NCI-H2227 (cell line): ENCODE measurements at regions not wholly inside any gene's neighbourhood (a gene's known extent, or its start where the extent isn't known, plus 50 kb on each side); places are given as distances from the start of the nearest gene placed in this dataset.
"Not testable (repeated sequence)": the region's sequence is repeated elsewhere in the genome, so short reads cannot be mapped to it uniquely, and the experiment has no call there.

Experiments
- DNase-seq: peaks from one replicate; lab custom pipeline; 2025; ENCODE audit not compliant: unreplicated experiment; lab: John Stamatoyannopoulos, UW

DNA sequence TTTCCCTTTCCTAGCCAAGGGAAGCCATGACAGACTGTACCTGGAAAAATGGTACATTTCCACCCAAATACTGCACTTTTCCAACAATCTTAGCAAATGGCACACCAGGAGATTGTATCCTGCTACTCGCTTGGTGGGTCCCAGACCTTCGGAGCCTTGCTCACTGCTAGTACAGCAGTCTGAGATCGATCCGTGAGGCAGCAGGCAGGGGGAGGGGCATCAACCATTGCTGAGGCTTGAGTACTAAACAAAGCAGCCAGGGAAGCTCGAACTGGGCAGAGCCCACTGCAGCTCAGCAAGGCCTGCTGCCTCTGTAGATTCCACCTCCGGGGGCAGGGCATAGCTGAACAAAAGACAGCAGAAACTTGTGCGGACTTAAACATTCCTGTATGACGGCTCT lies 218.8 kb downstream of the LRIG3 start:
- DNase-seq = no peak

DNA sequence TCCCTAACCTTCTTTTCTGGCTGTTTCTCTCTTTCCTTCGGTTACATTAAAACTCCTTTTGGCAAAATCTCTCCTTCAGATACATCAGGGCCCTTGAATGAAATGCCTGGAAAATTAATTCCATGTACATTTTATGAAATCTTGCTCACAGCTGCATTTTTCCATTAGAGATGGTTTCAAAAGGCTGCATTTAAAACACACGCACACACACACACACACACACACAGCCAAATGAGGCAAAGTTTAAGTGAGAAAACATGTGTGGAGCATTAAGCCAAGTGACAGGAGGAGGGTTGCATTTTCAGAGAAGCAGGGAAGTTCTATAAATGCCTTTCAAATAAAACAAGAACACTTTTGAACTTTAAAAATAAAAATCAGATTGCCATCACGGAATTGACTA lies 216.4 kb downstream of the LRIG3 start:
- DNase-seq = no peak

DNA sequence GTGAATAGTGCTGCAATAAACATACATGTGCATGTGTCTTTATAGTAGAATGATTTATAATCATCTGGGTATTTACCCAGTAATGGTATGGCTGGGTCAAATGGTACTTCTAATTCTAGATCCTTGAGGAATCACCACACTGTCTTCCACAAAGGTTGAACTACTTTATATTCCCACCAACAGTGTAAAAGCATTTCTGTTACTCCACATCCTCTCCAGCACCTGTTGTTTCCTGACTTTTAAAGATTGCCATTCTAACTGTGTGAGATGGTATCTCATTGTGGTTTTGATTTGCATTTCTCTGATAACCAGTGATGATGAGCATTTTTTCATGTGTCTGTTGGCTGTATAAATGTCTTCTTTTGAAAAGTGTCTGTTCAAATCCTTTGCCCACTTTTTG lies 215.5 kb downstream of the LRIG3 start:
- not testable (repeated sequence) for DNase-seq

DNA sequence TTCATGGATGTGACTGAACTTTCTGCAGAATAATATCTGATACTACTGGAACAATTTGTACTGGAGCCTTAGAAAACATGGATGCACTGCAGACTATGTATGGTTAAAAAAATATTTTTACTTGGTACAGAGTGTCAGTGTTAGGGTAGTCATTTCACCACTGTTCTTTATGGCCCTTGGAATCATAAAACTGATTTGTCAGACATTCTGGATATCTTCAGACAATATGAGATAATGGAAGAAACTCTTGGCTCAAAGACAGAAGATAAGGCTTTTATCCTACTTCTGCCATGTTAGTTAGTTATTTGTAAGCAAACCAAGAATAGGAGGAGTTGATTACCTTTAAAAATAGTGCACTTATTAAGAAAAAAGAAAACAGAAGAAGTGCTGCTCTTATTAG lies 209.4 kb downstream of the LRIG3 start:
- no peak for DNase-seq

DNA sequence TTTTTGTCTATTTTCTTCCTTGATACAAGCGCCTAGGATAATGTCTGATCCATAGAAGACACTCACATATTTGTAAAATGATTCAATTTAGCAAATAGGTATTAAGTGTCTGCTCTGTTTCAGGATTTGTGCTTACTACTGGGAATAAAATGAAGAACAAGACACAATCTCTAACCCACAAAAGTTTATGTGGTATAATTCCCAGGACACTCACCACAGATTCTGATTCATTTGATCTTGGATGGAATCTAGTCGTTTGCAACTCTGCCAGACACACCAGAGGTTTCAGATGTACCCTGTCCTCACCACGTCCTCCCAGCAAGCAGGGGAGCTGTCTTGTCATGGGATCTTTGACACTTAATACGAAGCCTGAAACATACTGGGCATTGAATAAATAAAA lies 208.3 kb downstream of the LRIG3 start:
- no peak for DNase-seq

DNA sequence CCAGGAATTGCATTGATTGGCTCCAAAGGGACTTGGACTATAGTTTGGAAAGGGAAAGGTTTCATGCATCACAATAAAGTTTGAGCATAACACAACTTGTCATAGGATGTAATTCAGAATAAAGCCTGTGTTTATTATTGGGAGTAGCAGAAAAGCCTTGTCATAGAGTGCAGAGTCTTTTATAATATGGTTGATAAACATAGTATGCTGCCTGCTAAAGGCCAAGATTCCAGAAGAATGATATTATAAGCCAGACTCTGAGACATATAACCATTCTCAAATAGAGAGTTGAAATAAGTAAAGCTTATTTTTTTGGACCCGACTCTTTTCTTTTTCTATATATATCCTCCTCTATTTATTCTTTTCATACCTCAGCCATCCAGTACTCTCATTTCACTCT lies 207.3 kb downstream of the LRIG3 start:
- DNase-seq = no peak

DNA sequence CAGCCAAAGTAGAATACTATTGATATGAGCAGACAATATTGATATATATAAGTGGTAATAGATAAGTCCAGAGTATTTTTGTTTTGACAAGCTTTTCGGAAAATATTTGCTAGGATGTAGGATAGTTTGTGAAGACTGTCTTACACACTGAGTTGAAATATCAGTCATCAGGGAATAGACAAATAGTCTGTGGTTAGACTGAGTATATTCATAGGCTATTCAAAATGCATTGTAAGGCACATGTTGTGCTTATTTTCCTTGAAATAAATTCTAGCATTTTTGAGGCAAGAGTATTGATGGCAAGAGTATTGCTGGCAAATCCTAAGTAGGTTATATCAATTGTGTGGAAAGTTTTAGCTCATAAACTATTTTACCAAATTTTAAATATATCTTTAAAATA lies 201.1 kb downstream of the LRIG3 start:
- no peak for DNase-seq

DNA sequence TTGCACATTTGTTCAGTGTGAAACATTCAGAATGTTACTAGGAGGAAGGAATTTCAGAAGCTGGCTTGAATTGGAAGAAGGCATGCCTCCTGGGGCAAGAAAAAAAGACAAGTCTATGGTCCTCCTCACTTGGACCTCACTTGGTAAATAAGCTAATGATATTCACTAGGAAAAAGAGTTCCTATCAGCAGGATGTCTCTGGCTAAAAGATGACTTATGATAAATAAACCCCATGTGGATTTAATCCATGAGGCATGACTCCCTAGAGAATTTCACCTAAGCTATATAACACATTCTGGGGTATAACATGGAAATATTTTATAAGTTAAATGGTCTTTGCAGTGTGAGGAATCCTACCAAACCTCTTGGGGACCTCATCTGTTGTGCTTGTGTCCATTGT lies 199.9 kb downstream of the LRIG3 start:
- no peak for DNase-seq

DNA sequence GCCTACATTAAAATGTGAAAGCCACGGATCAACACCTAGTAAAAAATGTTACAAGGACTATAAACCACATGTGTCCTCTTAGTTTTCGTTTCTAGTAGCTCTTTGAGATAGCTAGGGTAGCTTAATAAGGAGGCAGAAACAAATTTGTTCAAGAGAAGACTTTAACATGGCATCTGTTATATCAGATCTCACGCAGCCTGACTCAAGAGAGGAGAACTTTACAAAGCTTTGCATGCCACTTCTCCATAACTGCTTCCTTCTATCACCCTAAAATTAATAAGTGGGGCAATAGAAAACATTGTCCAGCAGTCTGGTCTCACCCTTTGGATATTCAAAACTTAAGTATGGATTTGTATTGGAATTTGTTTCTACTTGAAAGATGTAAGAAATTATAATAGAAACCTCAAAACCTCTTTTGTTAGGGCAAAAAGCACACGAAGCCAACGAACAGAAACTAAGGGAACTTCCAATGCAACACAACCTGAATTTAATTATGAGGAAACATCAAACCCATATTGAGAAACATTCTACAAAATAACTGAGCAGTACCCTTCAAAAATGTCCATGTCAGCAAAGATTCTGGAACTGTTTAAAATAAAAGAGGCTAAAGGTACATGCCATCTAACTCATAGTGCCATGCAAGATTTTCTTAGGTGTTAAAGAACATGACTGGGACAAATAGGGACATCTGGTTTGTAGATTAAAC lies 194.8 kb downstream of the LRIG3 start:
- DNase-seq = no peak

DNA sequence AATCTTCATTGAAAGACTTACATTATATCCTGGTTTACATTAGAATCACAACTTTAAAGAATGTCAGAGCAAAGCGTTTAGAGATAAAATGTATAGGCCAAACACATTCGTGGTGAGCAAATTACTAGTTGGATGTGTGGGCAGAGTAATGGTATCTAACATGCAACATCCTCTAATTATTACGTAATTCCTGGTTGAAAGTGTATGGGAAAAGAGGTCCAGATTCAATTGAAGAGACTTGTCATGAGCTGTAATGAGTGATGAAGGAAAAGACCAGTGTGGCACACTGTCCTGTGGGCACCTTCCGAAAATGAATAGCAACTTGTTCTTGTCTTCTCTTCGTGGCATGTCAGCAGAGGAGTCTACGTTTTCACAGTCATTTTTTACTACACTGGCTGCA lies 192.8 kb downstream of the LRIG3 start:
- no peak for DNase-seq

DNA sequence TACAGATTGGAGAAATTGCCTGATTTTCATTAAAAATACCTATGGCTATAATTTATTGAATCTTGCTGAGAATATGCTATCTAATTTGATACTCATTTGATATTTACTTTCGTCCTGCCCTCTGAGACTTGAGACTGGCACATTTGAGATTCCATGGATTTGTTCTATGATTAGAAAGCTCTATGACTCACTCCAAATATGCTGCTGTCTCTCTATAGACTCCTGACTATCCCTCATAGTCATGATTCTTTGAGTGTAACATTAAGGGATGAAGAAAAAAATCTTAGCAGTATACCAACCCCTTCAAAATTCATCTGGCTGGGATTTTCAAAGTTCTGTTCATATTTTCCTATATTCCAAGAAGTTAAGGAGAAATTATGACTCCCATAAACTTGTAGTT lies 191.9 kb downstream of the LRIG3 start:
- DNase-seq = no peak

DNA sequence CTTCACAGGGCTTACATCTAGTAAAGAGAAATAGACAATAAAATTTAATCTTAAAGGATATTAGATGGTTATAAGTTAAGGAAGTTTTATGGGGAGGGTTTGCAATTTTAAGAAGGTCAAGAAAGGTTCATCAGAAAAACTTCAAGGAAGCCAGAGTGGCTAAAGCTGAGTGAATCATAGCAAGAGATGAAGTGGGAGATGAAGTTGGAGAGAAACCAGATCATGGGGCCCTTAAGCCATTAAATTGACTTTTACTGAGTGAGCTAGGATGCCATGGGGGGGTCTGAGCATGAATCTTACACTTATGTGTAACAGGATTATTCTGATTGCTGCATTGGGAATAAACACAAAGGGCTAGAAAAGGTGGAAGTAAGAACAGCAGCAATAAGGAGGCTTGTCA lies 189.2 kb downstream of the LRIG3 start:
- DNase-seq = no peak

DNA sequence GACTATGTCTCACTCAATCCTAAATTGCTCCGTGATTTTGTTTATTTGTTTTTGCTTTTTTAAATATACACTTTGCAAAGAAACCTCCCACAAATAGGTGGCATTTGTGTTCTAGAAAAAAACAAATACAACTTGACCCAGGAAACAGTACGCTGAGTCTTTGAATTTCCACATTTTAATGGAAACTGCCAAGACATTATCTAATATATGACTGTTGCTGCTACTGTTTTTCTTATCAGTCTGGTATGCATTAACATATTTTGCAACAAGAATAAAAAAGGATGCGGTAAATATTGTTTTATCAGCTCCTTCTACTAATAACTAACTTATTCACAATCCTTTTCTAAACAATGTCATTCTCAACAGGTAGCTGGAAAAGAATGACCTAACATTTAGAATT lies 187.4 kb downstream of the LRIG3 start:
- DNase-seq = no peak

DNA sequence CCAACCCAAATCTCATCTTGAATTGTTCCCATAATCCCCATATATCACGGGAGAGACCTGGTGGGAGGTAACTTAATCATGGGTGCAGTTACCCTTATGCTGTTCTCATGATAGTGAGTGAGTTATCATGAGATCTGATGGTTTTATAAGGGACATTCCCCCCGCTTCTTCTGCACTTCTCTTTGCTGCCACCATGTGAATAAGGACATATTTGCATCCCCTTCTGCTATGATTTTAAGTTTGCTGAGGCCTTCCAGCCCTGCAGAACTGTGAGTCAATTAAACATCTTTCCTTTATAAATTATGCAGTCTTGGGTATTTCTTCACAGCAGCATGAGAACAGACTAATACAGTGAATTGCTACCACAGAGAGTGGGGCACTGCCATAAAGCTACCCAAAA lies 179.1 kb downstream of the LRIG3 start:
- DNase-seq = no peak

DNA sequence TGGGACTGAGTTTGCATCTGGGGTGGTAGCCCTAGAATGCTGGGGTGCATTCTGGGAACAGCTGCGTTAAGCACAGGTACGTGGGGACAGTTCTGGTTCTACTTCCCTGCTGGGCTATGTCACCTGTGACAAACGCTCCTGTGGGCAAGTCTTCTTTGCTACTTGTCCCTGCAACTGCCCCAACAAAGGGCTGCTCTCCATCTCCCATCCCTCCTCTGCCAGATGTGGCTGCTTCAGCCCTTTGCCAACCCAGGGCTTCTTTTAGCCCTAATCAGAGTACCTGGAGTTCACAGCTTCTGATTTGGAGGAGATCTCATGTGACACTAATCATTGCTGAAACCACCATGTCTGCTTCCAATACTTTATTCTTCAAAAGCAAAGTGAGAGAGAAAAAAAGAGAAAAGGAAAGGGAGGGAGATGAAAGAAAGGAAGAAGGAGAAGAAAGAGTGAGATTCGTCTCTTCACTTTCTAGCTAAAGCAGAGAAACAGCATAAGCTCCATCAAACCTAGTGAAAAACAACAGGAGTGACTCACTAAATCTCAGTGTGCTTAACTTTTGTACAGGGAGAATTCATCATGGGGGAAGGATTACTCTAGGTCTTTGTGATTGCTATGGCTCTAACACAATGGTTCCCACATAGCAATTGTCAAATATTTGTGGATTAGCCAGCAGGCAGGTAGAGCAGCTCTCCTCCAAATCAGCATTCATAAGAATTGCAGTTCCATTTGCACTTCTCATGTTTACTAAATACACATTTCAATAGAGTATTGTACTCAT lies 174.8 kb downstream of the LRIG3 start:
- no peak for DNase-seq

DNA sequence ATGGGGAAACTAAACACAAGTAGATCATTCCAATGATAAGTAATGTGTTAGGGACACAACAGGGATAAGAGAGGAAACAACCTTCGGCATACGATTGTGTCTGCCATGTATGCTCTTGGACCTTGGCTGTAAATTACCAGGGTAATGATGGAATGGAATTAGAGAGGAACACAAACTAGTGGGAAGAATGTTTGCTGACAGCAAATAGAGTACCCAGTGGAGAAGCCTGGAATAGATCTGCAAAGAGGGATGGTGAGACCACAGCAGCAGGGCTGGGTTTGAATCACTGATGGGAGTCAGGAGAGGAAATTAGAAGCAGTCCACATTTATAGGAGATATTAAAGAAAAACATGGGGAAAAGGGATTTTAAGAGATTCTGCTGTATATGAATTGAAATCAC lies 172.8 kb downstream of the LRIG3 start:
- no peak for DNase-seq

DNA sequence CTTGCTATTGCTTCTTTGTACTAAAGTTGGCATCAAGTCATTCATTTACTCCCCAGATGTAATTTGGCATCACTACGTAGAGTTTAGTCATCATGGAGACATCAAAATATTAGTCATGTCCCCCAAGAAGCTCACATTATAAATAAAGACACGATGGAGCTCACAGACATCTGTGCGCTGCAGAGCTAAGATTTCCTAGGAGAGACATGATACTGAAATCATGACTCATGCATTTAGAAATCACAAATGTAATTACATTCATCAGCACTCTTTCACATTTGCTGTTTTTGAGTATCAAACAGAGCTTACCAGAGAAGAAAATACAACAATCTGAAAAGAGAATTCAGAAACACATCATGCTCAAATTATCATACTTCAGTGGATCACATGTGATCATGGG lies 169.8 kb downstream of the LRIG3 start:
- no peak for DNase-seq

DNA sequence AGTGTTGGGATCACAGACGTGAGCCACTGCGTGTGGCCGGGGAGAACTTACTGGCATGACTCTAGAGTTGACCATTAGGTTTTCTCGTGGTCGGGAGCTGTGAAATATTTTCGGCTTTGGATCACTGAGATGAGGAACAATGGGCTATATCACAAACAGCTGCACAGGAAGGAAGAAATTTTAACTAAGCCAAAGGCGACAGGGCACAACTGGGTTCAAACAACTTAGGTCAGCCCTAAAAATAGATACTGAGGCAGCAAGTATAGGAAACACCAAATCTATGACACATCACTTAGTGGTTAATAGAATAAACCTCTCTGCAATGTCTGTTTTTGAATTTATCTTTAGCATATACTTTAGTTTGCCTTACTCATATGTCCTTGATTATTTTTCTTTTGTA lies 162.9 kb downstream of the LRIG3 start:
- no peak for DNase-seq

DNA sequence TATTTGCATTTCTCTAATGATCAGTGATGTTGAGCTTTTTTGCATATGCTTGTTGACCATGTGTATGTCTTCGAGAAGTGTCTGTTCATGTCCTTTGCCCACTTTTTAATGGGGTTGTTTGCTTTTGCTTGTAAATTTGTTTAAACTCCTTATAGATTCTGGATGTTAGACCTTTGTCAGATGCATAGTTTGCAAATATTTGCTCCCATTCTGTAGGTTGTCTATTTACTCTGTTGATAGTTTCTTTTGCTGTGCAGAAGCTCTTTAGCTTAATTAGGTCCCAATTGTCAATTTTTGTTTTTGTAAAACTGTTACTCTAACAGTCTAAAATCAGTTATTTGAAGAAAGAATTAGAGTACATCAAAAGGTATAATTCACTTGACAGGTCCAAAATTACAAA lies 160.6 kb downstream of the LRIG3 start:
- DNase-seq = not testable (repeated sequence)

DNA sequence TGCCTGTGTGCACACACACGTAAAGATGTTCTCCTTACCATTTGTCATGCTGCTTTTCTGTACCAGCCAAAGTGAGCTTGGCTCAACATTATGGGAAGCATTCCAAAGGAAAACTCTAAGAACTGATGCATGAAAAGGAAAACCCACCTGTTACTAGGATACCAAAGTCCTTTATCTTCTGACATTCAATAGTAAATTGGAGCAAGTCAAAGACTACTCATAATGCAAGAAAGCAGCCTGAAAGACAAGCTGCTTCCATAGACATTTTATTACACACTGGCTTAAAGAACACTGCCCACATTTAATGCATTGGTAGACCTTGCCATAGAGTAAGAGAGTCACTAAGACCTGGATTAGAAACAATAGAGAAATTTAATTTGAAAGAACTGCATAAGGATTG lies 159.0 kb downstream of the LRIG3 start:
- no peak for DNase-seq

DNA sequence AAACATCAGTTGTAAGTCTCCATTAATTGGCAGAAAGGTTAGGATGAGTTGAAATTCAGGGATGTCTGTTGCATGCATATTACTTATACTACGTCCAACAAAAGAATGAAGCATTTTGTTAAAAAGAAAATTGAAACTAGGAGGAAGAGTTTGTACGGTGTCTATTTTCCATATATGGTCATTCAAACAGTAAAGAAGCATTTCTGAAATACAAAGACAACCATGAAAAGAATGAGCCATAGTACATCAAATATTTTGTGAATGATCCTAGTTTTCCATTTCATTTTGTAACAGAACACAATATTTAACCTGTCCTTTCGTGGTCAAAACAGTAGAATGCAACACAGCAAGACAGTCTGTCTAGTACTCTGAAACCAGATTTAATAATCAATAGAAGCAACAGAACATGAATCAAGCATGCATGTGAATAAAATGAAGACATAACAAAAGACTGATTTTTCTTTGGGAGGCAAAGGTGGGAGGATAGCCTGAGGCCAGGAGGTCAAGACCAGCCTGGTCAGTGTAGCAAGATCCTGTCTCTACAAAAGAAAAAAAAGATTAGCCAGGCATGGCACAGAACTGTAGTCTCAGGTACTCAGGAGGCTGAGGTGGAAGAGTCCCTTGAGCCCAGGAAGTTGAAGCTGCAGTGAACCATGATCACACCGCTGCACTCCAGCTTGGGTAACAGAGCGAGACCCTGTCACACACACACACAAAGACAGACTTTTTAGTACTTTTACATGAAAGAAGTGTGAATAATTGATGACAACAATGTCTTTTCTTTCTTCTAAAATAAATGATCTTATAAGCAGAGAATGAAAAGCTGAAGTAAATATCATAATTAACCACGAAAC lies 156.0 kb downstream of the LRIG3 start:
- DNase-seq = no peak

DNA sequence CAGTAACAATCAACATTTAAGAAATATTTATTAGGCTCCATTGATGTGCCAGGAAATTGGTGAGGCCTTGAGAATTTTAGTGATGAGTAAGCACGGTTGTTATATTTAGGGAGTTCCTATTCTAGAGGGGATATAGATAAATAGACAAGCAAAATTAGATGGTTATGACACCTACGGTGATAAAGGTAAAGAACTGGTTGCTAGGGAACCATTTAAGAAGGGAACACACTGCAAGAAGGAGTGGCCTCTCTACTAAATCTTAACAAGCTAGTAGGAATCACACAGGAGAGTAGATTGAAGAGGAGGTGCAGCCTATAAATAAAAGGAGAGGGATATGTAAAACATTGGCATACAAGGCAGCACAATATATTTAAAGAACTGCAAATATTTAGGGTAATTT lies 155.2 kb downstream of the LRIG3 start:
- no peak for DNase-seq
